HG03175 (cell line): ENCODE measurements at regions not wholly inside any gene's neighbourhood (a gene's known extent, or its start where the extent isn't known, plus 50 kb on each side); places are given as distances from the start of the nearest gene placed in this dataset.

Experiments
- ATAC-seq: cut with Tn5 transposase; IDR thresholded peaks from one replicate; pipeline ENCODE4 v1.9.1; 2021; ENCODE audit warnings: mild to moderate bottlenecking, moderate library complexity; ENCODE audit not compliant: unreplicated experiment

- ATAC-seq = peak; percentile 98
These were observed 314.4 kb upstream of the NT5C1B start for GRCh38 chr2:18903750-18904149.

- ATAC-seq = no peak
These were observed 311.9 kb upstream of the NT5C1B start for GRCh38 chr2:18901242-18901641.

- ATAC-seq = no peak
These were observed 311.3 kb upstream of the NT5C1B start for GRCh38 chr2:18900691-18901141.

- ATAC-seq = no peak
These were observed 310.4 kb upstream of the NT5C1B start for GRCh38 chr2:18899725-18900124.

DNA sequence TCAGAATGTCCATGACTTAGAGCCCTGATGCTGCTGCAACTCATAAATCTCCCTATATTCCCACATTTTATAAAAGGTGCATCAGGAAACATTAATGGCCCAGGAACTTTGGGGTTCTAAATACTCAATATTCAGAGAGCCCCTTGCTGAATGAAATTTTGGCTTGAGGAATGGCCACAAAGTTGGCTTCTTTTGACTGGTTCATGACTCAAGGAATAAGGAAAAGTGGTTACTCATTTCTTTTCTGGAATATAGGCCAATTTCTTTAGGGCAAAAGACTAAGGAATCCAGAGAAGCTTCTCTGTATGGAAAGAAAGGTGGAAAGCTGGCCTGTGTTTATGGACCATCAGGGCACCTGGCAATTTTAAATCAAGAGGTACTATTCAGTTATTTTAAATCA, 308.9 kb upstream of the NT5C1B start:
- no peak for ATAC-seq

DNA sequence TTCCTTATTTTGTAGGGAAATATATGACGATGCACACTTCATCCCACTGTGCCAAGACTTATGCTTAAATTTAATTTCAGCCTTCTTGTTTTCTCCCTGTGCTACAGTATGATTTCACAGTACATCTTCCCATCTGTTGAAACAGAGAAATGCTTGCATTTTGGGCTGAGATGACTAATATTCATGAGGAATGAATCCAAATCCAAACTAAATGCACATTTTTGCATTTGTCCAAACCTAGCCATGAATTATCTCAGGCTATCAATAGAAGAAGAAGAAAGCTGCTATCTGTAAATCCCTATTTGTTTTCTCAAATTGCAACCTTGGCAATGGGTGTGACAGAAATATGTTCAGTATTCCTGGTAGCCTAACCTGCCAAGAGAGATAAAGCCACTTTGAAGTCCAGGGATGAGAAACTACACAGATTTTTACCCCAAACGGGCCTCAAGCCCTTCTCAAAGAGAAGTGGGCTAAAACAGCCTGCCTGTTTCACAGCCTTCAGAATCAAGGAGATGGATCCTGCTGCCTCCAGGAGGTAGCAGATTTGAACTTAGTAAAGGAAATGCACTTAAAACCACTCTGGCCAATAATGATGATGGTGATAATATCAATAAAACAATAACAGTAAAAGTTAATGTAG, 306.9 kb upstream of the NT5C1B start:
- no peak for ATAC-seq

GRCh38 chr2:18891600-18892345, 302.4 kb upstream of the NT5C1B start:
- no peak for ATAC-seq

DNA sequence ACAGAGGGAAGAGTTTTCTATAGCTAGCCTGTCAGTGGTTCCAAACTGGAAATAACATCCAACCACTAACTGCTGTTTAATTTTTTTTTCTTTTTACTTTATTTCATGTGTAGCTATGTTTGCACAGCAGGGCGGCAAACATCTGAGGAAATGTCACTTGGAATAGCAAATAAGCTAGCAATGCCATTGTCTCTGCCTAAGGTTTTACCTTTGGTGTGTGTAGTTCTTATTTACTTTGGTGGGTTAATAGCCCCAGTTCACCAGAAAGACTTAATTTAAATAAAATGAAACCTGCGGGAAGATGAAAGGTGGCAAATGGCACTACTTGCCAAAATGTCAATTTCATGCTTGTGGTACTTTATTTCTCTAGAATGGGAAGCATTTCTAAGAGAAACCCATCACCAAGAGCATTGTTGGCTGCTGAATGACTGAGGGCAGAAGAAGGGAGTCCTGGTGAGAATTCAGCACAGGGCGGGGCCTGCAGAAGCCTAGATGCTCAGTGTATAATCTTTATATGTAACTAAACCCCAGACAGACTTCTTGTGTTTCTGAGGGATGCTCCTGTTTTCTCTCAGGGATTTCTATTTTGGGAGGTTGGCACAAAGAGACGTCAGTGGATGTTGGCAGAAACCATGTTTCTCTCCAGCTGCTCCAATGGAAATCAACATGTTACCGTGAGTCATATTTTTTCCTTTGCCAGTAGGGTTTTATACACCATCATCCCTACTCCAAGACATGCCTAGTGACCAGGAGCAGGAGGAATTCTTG, 300.4 kb upstream of the NT5C1B start:
- ATAC-seq = no peak

DNA sequence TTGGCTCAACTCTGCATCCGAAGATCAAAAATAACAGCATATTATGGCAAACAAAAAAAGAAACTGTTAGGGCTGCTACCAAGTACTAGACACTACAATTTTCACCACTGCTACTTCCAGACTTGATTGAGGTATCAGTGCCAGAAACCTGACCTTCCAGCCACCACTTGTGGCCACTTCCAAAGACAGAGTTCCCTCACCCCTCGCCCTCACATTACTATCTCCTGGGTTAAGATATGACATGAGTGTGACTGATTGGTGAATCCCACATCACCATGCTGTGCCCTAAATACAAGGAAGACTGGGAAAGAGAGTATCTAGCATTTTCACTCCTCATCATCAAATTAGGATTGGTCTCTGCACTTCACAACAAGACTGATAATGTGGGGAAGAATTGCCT, 296.1 kb upstream of the NT5C1B start:
- ATAC-seq = no peak

- no peak for ATAC-seq
These were observed 294.5 kb upstream of the NT5C1B start for GRCh38 chr2:18883616-18884456.

GRCh38 chr2:18871430-18871829, 282.1 kb upstream of the NT5C1B start:
- ATAC-seq = no peak

- ATAC-seq = no peak
These were observed 280.9 kb upstream of the NT5C1B start for GRCh38 chr2:18870307-18870706.

DNA sequence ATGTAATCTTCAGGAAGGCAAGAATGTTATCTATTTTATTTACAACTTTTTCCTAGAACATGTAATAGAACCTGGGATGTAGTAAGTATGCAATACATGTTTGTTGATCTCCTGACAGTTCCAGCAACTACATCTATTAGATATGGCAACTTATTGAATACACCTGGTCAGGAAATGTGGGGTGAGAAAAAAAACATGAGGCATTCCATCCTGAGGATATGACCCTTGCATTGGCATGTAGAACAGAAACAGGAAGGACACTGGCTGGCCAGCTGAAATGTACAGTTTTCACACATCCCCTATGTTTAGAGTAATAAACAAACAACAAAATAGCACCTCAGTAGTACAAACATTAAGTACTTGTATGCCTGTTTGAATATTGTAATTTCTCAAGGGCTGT, 272.6 kb upstream of the NT5C1B start:
- no peak for ATAC-seq

GRCh38 chr2:18860179-18860578, 270.8 kb upstream of the NT5C1B start:
- ATAC-seq = no peak

- ATAC-seq = no peak
These were observed 267.4 kb upstream of the NT5C1B start for GRCh38 chr2:18856765-18857164.

DNA sequence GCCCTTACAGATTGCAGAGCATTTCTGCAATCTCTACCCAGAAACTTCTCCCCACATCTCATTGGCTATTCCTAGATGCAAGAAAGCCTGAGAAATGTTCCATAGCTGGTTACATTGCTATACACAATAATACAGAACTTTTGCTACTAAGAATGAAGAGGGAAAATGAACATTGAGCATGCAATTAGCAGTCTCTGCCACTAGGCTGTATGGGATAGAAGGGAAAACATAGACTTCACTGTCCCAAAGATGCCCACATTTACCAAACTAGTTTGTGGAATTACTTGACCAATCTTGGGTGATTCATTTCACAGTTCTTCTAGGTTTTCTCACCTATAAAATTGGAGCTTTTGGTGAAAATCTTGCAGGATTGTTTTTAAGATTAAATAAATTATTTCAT, 265.7 kb upstream of the NT5C1B start:
- ATAC-seq = no peak

DNA sequence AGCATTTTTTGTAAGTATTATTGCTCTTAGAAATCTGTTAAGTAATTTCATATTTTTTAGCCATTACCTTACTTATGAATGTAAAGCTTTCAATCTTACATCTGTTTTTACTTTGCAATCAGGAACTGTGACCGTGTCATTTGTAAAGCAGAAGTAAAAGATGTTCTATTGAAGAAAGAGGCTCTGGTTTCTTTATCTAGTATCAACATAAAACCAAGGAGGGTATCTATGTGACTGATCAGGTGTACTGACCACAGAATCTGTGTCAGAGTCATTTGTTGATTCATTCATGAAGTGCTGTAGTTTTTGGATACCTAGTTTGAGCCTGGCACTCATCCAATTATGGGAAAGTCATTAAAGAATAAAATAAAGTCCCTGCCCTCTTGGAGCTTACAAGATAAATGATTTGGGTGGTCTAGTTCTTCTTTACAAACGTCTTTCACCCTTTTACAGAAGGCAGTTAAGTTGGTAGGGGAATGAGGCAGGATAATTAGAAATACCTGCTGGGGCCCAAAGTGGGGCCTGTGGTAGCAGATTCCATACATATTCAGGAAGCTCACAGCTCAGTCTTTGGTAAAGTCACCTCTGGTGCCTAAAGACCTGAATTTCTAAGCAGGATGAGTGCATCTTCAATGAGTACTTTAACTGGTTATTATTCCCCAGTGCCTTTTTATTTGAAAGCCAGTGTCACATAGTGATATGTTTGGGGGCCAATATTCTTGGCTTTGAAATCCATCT, 260.6 kb upstream of the NT5C1B start:
- ATAC-seq = peak; percentile 78

GRCh38 chr2:18848646-18849045, 259.3 kb upstream of the NT5C1B start:
- no peak for ATAC-seq

DNA sequence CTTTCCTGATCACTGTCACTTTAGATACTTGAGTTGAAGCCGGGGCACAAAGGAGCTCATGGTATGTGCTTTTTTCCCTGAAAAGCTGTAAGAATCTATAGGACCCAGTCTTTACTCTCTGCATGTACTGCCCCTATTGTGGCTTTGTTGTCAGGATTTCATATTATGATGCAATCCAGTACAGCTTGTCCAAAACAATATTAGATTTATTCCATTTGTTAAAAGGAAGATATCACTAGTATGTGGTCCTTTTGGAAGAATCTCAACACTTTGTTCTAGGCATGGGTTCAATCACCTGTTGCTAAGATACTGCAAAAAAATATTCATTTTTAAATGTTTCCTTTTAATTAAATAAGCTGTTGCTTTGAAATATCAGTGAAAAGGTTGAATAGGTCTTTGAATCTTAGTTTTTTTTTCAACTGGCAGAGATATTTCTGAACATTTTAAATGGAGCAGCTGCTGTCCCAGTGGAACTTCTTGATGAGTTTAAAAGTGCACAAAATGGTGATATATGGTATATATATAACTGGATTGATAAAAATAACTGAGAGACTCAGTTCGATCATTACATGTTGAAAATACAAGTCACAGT, 256.6 kb upstream of the NT5C1B start:
- no peak for ATAC-seq

- ATAC-seq = no peak
These were observed 253.5 kb upstream of the NT5C1B start for GRCh38 chr2:18842836-18843235.
